ENCODE measurements at regions not wholly inside any gene's neighbourhood (a gene's known extent, or its start where the extent isn't known, plus 50 kb on each side); places are given as distances from the start of the nearest gene placed in this dataset.

DNA sequence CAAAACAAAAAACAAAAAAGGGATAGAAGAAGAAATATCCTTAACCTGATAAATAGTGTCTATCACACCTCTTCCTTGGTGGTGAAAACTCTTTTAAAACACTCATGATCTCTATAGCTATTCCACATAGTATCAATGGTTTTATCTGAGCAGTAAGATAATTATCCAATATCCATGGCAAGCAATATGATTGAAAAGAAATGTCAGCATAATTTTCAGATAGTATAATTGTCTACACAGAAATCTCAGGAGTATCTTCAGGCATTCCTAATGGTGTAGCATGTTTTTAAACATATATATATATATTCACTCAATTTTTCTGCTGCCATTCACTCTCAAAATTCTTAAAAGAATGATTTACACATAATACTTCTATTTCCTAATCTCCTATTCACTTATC is 938.0 kb upstream of the SLC35B3 start:
- TF ChIP-seq, protein P1, sequence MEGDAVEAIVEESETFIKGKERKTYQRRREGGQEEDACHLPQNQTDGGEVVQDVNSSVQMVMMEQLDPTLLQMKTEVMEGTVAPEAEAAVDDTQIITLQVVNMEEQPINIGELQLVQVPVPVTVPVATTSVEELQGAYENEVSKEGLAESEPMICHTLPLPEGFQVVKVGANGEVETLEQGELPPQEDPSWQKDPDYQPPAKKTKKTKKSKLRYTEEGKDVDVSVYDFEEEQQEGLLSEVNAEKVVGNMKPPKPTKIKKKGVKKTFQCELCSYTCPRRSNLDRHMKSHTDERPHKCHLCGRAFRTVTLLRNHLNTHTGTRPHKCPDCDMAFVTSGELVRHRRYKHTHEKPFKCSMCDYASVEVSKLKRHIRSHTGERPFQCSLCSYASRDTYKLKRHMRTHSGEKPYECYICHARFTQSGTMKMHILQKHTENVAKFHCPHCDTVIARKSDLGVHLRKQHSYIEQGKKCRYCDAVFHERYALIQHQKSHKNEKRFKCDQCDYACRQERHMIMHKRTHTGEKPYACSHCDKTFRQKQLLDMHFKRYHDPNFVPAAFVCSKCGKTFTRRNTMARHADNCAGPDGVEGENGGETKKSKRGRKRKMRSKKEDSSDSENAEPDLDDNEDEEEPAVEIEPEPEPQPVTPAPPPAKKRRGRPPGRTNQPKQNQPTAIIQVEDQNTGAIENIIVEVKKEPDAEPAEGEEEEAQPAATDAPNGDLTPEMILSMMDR (IDR thresholded peaks at IDR 0.05), result no peak
- TF ChIP-seq POLR2A (IDR thresholded peaks at IDR 0.05), result no peak
